Chondrocyte (in vitro differentiated cells): ENCODE measurements at regions not wholly inside any gene's neighbourhood (a gene's known extent, or its start where the extent isn't known, plus 50 kb on each side); places are given as distances from the start of the nearest gene placed in this dataset.

Source experiments
- DNase-seq: peaks from one replicate; pipeline ENCODE4 v3.0.0; 2021; ENCODE audit warnings: mixed read lengths, low spot score
- H3K27ac Mint-ChIP-seq: one replicate; pipeline ENCODE4 v1.8.0; 2021; ENCODE audit warnings: mild to moderate bottlenecking, moderate library complexity, mixed read lengths; ENCODE audit not compliant: unreplicated experiment
- H3K27me3 Mint-ChIP-seq: 2 replicates; pipeline ENCODE4 v1.8.0; 2021; ENCODE audit warnings: low read depth, mixed read lengths
- H3K36me3 Mint-ChIP-seq: 2 replicates; pipeline ENCODE4 v1.8.0; 2021; ENCODE audit warnings: low read depth, mixed read lengths
- H3K4me1 Mint-ChIP-seq: 2 replicates; pipeline ENCODE4 v1.8.0; 2021; ENCODE audit warnings: low read depth, mild to moderate bottlenecking, mixed read lengths
- H3K4me3 Mint-ChIP-seq: one replicate; pipeline ENCODE4 v1.8.0; 2021; ENCODE audit warnings: mild to moderate bottlenecking, moderate library complexity, mixed read lengths; ENCODE audit not compliant: unreplicated experiment
- H3K9me3 Mint-ChIP-seq: 2 replicates; pipeline ENCODE4 v1.8.0; 2021; ENCODE audit warnings: low read depth, mixed read lengths
- TF ChIP-seq, protein P1 (sequence below): fragments of 200-600 bp; sonication (generic); IDR thresholded peaks from 2 replicates; pipeline ENCODE4 v1.5.0; 2021; ENCODE audit warnings: antibody characterized with exemption, mild to moderate bottlenecking, moderate library complexity

DNA sequence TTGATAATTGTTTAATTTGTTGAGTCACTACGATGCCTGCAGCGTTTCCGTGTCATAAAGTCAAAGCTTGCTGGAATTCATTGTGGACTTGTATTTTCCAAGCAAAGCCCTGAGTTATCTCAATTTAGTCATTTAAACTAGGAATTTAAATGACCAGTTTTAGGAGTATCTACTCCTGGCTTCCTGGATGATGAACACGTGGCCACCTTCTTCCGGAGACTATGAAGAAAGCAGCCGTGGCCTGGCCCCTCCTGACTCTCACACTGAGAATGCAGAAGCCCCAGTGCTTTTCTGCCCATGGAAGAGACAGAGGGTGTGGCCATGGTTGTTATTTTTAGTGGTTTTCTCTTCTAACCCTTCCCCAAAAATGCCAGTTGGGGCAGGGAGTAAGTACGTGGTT, 250.7 kb upstream of the GATB start:
- Mint-ChIP-seq H3K36me3 (peaks cover 4% of the 10 kb centered on the region), H3K4me1 (no peaks in the 10 kb centered on the region), H3K4me3 (no peak overlapping the region), H3K9me3 (peaks cover 10% of the 10 kb centered on the region), H3K27ac (no peak overlapping the region), H3K27me3 (peaks cover 40% of the 10 kb centered on the region)
- TF ChIP-seq, protein P1, sequence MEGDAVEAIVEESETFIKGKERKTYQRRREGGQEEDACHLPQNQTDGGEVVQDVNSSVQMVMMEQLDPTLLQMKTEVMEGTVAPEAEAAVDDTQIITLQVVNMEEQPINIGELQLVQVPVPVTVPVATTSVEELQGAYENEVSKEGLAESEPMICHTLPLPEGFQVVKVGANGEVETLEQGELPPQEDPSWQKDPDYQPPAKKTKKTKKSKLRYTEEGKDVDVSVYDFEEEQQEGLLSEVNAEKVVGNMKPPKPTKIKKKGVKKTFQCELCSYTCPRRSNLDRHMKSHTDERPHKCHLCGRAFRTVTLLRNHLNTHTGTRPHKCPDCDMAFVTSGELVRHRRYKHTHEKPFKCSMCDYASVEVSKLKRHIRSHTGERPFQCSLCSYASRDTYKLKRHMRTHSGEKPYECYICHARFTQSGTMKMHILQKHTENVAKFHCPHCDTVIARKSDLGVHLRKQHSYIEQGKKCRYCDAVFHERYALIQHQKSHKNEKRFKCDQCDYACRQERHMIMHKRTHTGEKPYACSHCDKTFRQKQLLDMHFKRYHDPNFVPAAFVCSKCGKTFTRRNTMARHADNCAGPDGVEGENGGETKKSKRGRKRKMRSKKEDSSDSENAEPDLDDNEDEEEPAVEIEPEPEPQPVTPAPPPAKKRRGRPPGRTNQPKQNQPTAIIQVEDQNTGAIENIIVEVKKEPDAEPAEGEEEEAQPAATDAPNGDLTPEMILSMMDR: no peak
- DNase-seq: no peak

DNA sequence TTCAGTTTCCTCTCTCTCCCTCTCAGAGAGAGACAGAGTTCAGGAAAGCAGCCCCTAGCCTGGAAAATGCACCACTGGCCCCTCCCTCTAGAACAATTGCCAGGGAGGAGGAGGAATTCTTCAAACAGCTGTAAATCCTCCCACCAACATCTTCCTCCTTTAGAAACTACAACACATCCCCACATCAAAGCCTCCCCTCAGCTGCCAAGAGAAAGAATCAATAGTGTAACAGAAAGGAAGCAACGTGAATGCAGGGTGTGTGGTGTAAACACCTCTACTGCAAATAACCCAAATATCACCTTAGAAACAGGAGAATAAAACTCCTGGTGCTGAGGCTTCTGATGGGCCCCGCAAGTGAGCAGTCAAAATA, 249.9 kb upstream of the GATB start:
- DNase-seq: no peak
- Mint-ChIP-seq H3K4me1 (no peaks in the 10 kb centered on the region), H3K9me3 (peaks cover 10% of the 10 kb centered on the region), H3K36me3 (peaks cover 4% of the 10 kb centered on the region), H3K27ac (no peak overlapping the region), H3K4me3 (no peak overlapping the region), H3K27me3 (peaks cover 38% of the 10 kb centered on the region)
- TF ChIP-seq, protein P1: no peak

DNA sequence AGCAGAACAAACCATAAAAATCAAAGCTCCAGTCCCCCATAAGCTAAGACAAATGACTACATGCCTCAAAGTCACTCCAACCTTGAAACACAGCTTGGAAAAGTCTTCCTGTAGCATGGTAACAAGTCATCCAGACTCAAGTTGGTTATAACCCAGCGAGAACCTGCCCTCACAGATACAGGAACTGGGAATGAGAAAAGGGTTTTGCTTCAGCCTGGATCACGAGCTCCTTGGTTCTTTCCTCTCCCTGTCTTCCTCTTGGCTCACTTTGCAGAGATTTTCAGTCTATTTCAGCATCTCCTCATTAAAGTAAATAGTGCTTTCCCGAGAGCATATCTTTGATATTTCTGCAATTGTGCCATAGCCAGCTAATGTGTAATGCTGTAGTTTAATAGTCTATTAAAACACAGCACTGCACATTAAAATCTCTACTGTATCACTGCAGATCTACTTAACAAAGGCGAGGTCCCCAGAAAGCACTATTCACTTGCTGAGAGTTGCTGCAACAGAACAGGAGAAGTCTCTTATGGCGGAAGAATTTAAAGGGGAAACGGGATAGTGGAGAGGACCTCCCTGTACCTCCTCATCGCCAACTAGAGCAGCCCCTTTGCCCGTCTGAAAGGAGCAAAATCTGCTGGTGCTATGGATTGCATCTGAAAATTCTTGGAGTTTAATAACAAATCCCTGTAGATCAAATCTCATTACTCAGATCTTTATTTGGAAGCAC, 249.3 kb upstream of the GATB start:
- H3K4me1 Mint-ChIP-seq: no peaks in the 10 kb centered on the region

DNA sequence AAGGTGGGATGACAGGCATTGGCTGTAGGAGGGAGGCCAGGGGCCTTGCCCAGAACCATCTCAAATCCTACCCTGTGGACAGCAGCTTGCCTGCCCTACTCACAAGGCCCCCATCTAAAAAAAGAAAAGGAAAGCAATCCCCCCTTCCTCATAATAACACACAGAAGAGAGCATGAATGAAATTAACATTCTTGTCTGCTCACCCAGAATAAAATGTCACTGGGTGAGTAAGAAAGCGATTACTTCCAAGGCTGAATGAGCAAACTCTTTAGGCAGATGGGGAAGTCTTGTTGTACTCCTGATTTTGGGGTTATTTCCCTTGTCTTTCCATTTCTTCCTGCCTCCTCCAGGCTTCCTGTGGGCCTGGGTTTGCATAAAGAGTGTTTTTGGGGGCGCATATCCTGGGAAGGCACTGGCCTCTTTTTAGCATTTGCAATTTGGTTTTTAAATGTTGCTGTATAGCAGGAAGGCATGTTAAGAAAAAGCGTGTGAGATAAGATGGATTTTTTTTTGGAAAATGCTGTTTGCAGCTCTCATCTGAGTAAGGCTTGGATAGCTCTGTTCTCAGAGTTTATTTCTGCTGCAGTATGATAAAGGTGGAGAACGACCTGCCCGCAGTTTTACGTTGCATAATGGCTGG, 248.3 kb upstream of the GATB start:
- no peak for DNase-seq
- no peak overlapping the region for H3K27ac Mint-ChIP-seq
- peaks cover 4% of the 10 kb centered on the region for H3K36me3 Mint-ChIP-seq
- H3K4me3 Mint-ChIP-seq: no peak overlapping the region
- no peaks in the 10 kb centered on the region for H3K4me1 Mint-ChIP-seq
- H3K27me3 Mint-ChIP-seq: peaks cover 40% of the 10 kb centered on the region
- TF ChIP-seq, protein P1: no peak
- H3K9me3 Mint-ChIP-seq: peaks cover 10% of the 10 kb centered on the region

More for the DNA sequence above, 249.3 kb upstream of the GATB start:
- H3K27me3 Mint-ChIP-seq: peaks cover 38% of the 10 kb centered on the region
- H3K4me3 Mint-ChIP-seq: no peak overlapping the region
- H3K36me3 Mint-ChIP-seq: peaks cover 4% of the 10 kb centered on the region
- TF ChIP-seq, protein P1: no peak
- H3K27ac Mint-ChIP-seq: no peak overlapping the region
- peaks cover 10% of the 10 kb centered on the region for H3K9me3 Mint-ChIP-seq
- no peak for DNase-seq

DNA sequence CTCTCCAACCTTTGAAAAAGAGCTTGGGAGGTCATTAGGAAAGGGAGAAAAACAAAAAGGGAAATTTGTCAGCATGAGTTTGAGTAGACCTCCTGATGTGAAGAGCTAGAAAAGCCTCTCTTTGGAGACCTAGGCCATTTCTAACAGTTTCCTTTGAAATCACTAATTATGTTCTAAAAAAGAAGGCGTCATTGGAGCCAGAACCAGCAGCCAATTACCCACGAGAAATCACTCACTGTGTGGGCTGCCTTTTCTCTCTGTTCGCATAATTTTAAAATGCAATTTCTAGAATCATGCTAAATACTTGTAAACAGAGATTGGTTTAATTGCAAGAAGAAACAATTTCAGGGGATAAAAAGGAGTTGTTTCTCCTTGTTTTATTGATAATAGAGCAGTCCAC, 246.3 kb upstream of the GATB start:
- Mint-ChIP-seq H3K27ac (no peak overlapping the region), H3K4me3 (no peak overlapping the region), H3K27me3 (peaks cover 42% of the 10 kb centered on the region), H3K4me1 (no peaks in the 10 kb centered on the region), H3K36me3 (peaks cover 4% of the 10 kb centered on the region), H3K9me3 (no peaks in the 10 kb centered on the region)
- DNase-seq: no peak
- TF ChIP-seq, protein P1: no peak
